Astrocyte (in vitro differentiated cells and primary cell): ENCODE measurements at regions not wholly inside any gene's neighbourhood (a gene's known extent, or its start where the extent isn't known, plus 50 kb on each side); places are given as distances from the start of the nearest gene placed in this dataset.

Source experiments
- DNase-seq: peaks from one replicate; pipeline ENCODE4 v3.0.0-alpha.2; 2010; ENCODE audit warnings: low read depth
- FAIRE-seq: peaks from 2 replicates; lab custom pipeline; 2011; peaks lifted over from hg19 to GRCh38; lab: Jason Lieb, UNC
- H2AFZ ChIP-seq: 2 replicates; pipeline ENCODE4 v1.6.0; 2012; ENCODE audit warnings: low read depth, low read length, inconsistent platforms
- H3K27ac ChIP-seq: 2 replicates; pipeline ENCODE4 v1.5.1; 2011; ENCODE audit warnings: low read depth, low read length, inconsistent platforms
- H3K27me3 ChIP-seq: 2 replicates; pipeline ENCODE4 v1.6.0; 2011; ENCODE audit warnings: low read length, inconsistent platforms; ENCODE audit not compliant: insufficient read depth
- H3K36me3 ChIP-seq: 2 replicates; pipeline ENCODE4 v1.5.1; 2011; ENCODE audit warnings: low read length, inconsistent platforms; ENCODE audit not compliant: insufficient read depth
- H3K4me1 ChIP-seq: 2 replicates; pipeline ENCODE4 v1.5.1; 2011; ENCODE audit warnings: low read length, inconsistent platforms; ENCODE audit not compliant: insufficient read depth
- H3K4me2 ChIP-seq: 2 replicates; pipeline ENCODE4 v1.6.0; 2012; ENCODE audit warnings: low read length, inconsistent platforms
- H3K4me3 ChIP-seq: 2 replicates; pipeline ENCODE4 v1.5.1; 2011; ENCODE audit warnings: low read depth, mild to moderate bottlenecking, low read length, inconsistent platforms; ENCODE audit not compliant: insufficient read depth
- H3K79me2 ChIP-seq: 2 replicates; pipeline ENCODE4 v1.6.0; 2012; ENCODE audit warnings: mild to moderate bottlenecking, low read length, inconsistent platforms; ENCODE audit not compliant: insufficient read depth
- H3K9ac ChIP-seq: 2 replicates; pipeline ENCODE4 v1.6.0; 2012; ENCODE audit warnings: mild to moderate bottlenecking, low read length, inconsistent platforms
- H3K9me3 ChIP-seq: 2 replicates; pipeline ENCODE4 v1.5.1; 2012; ENCODE audit warnings: low read depth, mild to moderate bottlenecking, low read length, inconsistent platforms; ENCODE audit not compliant: insufficient read depth
- H4K20me1 ChIP-seq: 2 replicates; pipeline ENCODE4 v1.6.0; 2012; ENCODE audit warnings: low read length, inconsistent platforms; ENCODE audit not compliant: insufficient read depth
- H3K27ac Mint-ChIP-seq: one replicate; pipeline ENCODE4 v1.8.0; 2021; ENCODE audit warnings: mild to moderate bottlenecking, mixed read lengths; ENCODE audit not compliant: unreplicated experiment
- H3K27me3 Mint-ChIP-seq: one replicate; pipeline ENCODE4 v1.8.0; 2021; ENCODE audit warnings: low read depth, mixed read lengths; ENCODE audit not compliant: unreplicated experiment
- H3K36me3 Mint-ChIP-seq: one replicate; pipeline ENCODE4 v1.8.0; 2021; ENCODE audit warnings: low read depth, mixed read lengths; ENCODE audit not compliant: unreplicated experiment
- H3K4me1 Mint-ChIP-seq: one replicate; pipeline ENCODE4 v1.8.0; 2021; ENCODE audit warnings: low read depth, mixed read lengths; ENCODE audit not compliant: unreplicated experiment
- H3K4me3 Mint-ChIP-seq: one replicate; pipeline ENCODE4 v1.8.0; 2021; ENCODE audit warnings: mild to moderate bottlenecking, moderate library complexity, mixed read lengths; ENCODE audit not compliant: unreplicated experiment
- H3K9me3 Mint-ChIP-seq: one replicate; pipeline ENCODE4 v1.8.0; 2021; ENCODE audit warnings: mild to moderate bottlenecking, mixed read lengths; ENCODE audit not compliant: unreplicated experiment
- CTCF ChIP-seq: IDR thresholded peaks from 2 replicates; pipeline ENCODE4 v1.5.1; 2011; ENCODE audit warnings: low read depth, mild to moderate bottlenecking, inconsistent platforms, low read length, moderate library complexity; ENCODE audit not compliant: insufficient read depth
- EZH2 ChIP-seq: IDR thresholded peaks from 2 replicates; pipeline ENCODE4 v1.6.1; 2012; ENCODE audit warnings: mild to moderate bottlenecking, low read length, inconsistent platforms; ENCODE audit not compliant: insufficient read depth

DNA sequence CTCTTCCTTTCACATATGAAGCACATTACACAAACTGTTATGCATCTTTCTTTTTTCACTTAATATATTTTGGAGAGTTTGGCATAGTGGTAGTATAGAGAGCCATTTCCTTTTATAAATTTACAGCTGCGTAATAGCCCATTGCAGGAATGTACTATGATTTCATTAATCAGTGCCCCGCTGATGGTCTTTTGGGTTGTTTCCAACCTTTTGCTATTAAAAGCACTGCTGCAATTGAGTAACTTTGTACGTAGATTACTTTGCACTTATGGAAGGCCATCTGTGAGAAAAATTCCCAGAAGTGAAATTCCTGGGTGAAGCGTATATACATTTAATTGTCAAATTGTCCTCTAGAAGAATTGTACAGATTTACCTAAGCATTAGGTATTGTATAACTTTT, 565.3 kb upstream of the ZNF804A start:
- no peaks in the 10 kb centered on the region for H3K9me3 ChIP-seq
- H3K9me3 Mint-ChIP-seq = no peaks in the 10 kb centered on the region
- H3K4me1 Mint-ChIP-seq = no peaks in the 10 kb centered on the region
- H2AFZ ChIP-seq = no peak overlapping the region
- no peaks in the 10 kb centered on the region for H3K36me3 ChIP-seq
- H3K4me2 ChIP-seq = no peak overlapping the region
- H3K4me3 ChIP-seq = no peak overlapping the region
- no peaks in the 10 kb centered on the region for H3K79me2 ChIP-seq
- DNase-seq = no peak
- no peaks in the 10 kb centered on the region for H3K27me3 Mint-ChIP-seq
- no peaks in the 10 kb centered on the region for H4K20me1 ChIP-seq
- H3K36me3 Mint-ChIP-seq = no peaks in the 10 kb centered on the region
- H3K27me3 ChIP-seq = no peaks in the 10 kb centered on the region
- H3K9ac ChIP-seq = no peak overlapping the region
- H3K4me1 ChIP-seq = no peaks in the 10 kb centered on the region
- no peak for FAIRE-seq
- no peak overlapping the region for H3K27ac Mint-ChIP-seq
- TF ChIP-seq EZH2 (no peak), CTCF (no peak)
- H3K27ac ChIP-seq = no peak overlapping the region
- H3K4me3 Mint-ChIP-seq = no peak overlapping the region

DNA sequence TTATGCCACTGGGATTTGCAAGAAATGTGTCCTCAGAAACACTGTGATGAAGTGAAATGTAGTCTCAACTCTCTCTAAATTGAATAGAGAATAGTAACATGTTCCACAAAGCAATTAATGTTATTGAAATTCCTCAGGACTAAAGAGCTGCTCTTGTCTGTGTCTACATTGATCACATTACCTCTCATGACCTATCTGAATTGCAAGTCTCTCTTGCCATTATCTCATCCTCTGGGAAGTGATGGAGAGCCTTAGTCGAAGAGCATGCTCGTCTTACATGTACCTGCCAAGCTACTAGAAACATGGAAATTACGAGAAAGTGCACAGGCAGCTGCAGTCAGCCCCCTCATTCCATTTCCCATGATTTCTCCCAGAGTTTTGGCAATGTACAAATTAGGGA, 561.1 kb upstream of the ZNF804A start:
- no peak overlapping the region for H3K4me2 ChIP-seq
- Mint-ChIP-seq H3K27ac (no peak overlapping the region), H3K4me3 (no peak overlapping the region), H3K9me3 (no peaks in the 10 kb centered on the region), H3K27me3 (no peaks in the 10 kb centered on the region), H3K36me3 (no peaks in the 10 kb centered on the region), H3K4me1 (no peaks in the 10 kb centered on the region)
- DNase-seq (no peak), FAIRE-seq (no peak)
- TF ChIP-seq CTCF (no peak), EZH2 (no peak)
- no peaks in the 10 kb centered on the region for H3K4me1 ChIP-seq
- H2AFZ ChIP-seq = no peak overlapping the region
- H3K36me3 ChIP-seq = no peaks in the 10 kb centered on the region
- H3K27ac ChIP-seq = no peak overlapping the region
- H4K20me1 ChIP-seq = no peaks in the 10 kb centered on the region
- H3K9me3 ChIP-seq = no peaks in the 10 kb centered on the region
- no peak overlapping the region for H3K9ac ChIP-seq
- no peaks in the 10 kb centered on the region for H3K79me2 ChIP-seq
- no peak overlapping the region for H3K4me3 ChIP-seq
- no peaks in the 10 kb centered on the region for H3K27me3 ChIP-seq

- Histone ChIP-seq H3K4me3 (no peak overlapping the region), H3K27ac (no peak overlapping the region), H3K4me1 (no peaks in the 10 kb centered on the region), H3K9ac (no peak overlapping the region), H2AFZ (no peak overlapping the region), H3K4me2 (no peak overlapping the region), H3K27me3 (no peaks in the 10 kb centered on the region), H3K79me2 (no peaks in the 10 kb centered on the region), H3K36me3 (no peaks in the 10 kb centered on the region), H4K20me1 (no peaks in the 10 kb centered on the region), H3K9me3 (no peaks in the 10 kb centered on the region)
- TF ChIP-seq CTCF (no peak), EZH2 (no peak)
- H3K27ac Mint-ChIP-seq = no peak overlapping the region
- no peaks in the 10 kb centered on the region for H3K36me3 Mint-ChIP-seq
- no peaks in the 10 kb centered on the region for H3K4me1 Mint-ChIP-seq
- no peak overlapping the region for H3K4me3 Mint-ChIP-seq
- no peaks in the 10 kb centered on the region for H3K9me3 Mint-ChIP-seq
- no peaks in the 10 kb centered on the region for H3K27me3 Mint-ChIP-seq
- no peak for FAIRE-seq
- DNase-seq = no peak
Measured at GRCh38 chr2:184039493-184039892, 558.8 kb upstream of the ZNF804A start.
